ENCODE measurements at regions not wholly inside any gene's neighbourhood (a gene's known extent, or its start where the extent isn't known, plus 50 kb on each side); places are given as distances from the start of the nearest gene placed in this dataset.

- CTCF ChIA-PET: no interaction called here
- H3K4me3 Mint-ChIP-seq: no peak overlapping the region
- H3K36me3 Mint-ChIP-seq: no peaks in the 10 kb centered on the region
- no peak for ATAC-seq
- DNase-seq: no peak
- H3K4me1 Mint-ChIP-seq: no peaks in the 10 kb centered on the region
- no peak overlapping the region for H3K27ac Mint-ChIP-seq
- peaks cover 9% of the 10 kb centered on the region for H3K27me3 Mint-ChIP-seq
- no peaks in the 10 kb centered on the region for H3K9me3 Mint-ChIP-seq (ENCODE audit: low read depth)
Measured at GRCh38 chr6:156579564-156579963, 197.6 kb upstream of the ARID1B start.

- Mint-ChIP-seq H3K4me1 (no peaks in the 10 kb centered on the region), H3K4me3 (no peak overlapping the region), H3K9me3 (ENCODE audit: low read depth) (no peaks in the 10 kb centered on the region), H3K36me3 (no peaks in the 10 kb centered on the region), H3K27me3 (peaks cover 13% of the 10 kb centered on the region), H3K27ac (no peak overlapping the region)
- CTCF ChIA-PET: no interaction called here
- DNase-seq (no peak), ATAC-seq (no peak)
Measured at GRCh38 chr6:156577749-156578148, 199.4 kb upstream of the ARID1B start.

DNA sequence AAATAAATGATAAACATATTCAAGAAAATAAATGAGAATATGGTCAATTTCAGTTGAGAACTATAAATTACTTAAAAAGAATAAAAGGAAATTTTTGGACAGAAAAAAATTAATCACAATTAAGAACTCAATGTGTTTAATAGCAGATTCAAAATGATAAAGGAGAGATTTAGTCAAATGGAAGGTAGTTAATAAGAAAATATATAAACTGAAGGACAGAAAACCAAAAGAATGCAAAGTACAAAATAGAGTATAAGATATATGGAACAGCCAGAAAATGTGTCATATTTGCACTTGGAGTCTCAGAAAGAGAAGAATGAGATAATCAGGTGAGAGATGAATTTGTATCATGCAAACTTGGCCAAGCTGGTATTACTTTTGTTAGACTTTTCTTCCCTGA is 201.8 kb upstream of the ARID1B start:
- Mint-ChIP-seq H3K9me3 (ENCODE audit: low read depth) (no peaks in the 10 kb centered on the region), H3K36me3 (no peaks in the 10 kb centered on the region), H3K4me1 (no peaks in the 10 kb centered on the region), H3K27ac (no peak overlapping the region), H3K27me3 (peaks cover 13% of the 10 kb centered on the region), H3K4me3 (no peak overlapping the region)
- no peak for DNase-seq
- ATAC-seq: no peak
- CTCF ChIA-PET: no interaction called here

GRCh38 chr6:156564807-156565149 is 212.4 kb upstream of the ARID1B start:
- DNase-seq (no peak), ATAC-seq (no peak)
- CTCF ChIA-PET: interaction anchor here (0.8 to 1.2 kb wide), 4 partner anchors 12 to 724 kb away, joined by 3 to 4 read pairs (median 3); no protein-coding TSS in a partner anchor
- Mint-ChIP-seq H3K27me3 (peaks cover 8% of the 10 kb centered on the region), H3K36me3 (peaks cover 1% of the 10 kb centered on the region), H3K4me1 (no peaks in the 10 kb centered on the region), H3K4me3 (no peak overlapping the region), H3K27ac (no peak overlapping the region), H3K9me3 (ENCODE audit: low read depth) (no peaks in the 10 kb centered on the region)

DNA sequence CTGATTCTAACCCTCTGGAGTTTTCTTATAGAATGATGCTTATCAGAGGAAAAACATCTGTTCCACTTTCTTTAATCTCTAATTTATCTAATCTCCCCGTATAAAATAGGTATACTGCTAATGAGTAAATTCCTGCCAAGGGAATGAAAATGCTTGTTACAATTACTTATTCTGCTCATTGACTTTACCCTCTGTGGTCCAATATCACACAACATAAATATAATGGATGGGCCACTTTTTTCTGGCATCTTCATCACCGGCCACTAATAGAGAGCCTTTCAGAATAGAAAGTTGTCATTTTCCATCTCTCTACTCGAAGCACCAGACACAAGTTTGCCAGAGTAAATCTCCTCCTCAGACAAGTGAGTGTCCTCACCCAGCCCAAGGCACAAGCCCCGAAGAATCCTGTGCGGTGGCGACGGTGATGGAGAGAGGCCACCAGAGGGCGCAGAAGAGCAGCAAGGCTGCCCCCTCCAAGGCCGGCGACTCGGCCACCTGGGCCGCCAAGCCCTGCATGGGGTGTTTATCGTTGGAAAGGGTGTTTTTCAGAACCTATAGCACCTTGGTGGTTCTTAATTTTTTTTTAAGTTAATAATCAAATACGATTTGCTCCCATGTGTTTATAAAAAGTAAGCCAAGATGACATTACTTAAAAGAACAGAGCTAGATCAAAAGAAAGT is 212.9 kb upstream of the ARID1B start:
- Mint-ChIP-seq H3K27me3 (peaks cover 8% of the 10 kb centered on the region), H3K9me3 (ENCODE audit: low read depth) (no peaks in the 10 kb centered on the region), H3K27ac (no peak overlapping the region), H3K36me3 (peaks cover 1% of the 10 kb centered on the region), H3K4me1 (no peaks in the 10 kb centered on the region), H3K4me3 (no peak overlapping the region)
- DNase-seq (peak; percentile 78), ATAC-seq (peak; percentile 97)
- CTCF ChIA-PET: interaction anchor here (0.7 to 1.2 kb wide), 5 partner anchors 12 to 724 kb away, joined by 3 to 4 read pairs (median 3); no protein-coding TSS in a partner anchor

- Mint-ChIP-seq H3K9me3 (ENCODE audit: low read depth) (no peaks in the 10 kb centered on the region), H3K27ac (no peak overlapping the region), H3K4me1 (no peaks in the 10 kb centered on the region), H3K4me3 (no peak overlapping the region), H3K27me3 (peaks cover 5% of the 10 kb centered on the region), H3K36me3 (peaks cover 1% of the 10 kb centered on the region)
- DNase-seq (no peak), ATAC-seq (no peak)
- CTCF ChIA-PET: interaction anchor here (0.7 kb wide), 4 partner anchors 14 to 1138 kb away, joined by 3 to 4 read pairs (median 3); no protein-coding TSS in a partner anchor
Measured at GRCh38 chr6:156563714-156564113, 213.5 kb upstream of the ARID1B start.

DNA sequence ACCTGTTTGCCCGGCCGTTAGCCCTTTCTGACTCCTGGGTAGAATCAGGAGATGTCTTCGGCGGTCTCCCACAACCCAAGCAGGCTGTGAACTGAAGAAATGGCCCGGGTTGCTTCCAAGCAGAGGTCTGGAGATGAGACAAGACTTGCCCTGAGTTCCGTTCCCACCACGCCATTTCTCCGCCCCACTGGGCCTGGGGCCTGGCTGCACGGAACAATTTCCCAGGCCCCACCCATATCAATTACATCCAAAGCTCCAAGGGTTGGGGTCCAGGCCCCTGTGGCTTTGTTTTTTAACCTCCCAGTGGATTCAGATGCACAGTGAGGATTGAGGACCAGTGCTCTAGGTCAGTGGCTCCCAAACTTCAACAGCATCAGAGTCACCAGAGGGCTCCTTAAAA is 214.5 kb upstream of the ARID1B start:
- CTCF ChIA-PET: interaction anchor here (0.7 kb wide), 1 partner anchor 404 kb away, joined by 3 read pairs; no protein-coding TSS in a partner anchor
- peaks cover 5% of the 10 kb centered on the region for H3K27me3 Mint-ChIP-seq
- ATAC-seq (no peak), DNase-seq (no peak)
- no peak overlapping the region for H3K27ac Mint-ChIP-seq
- H3K4me1 Mint-ChIP-seq: no peaks in the 10 kb centered on the region
- H3K36me3 Mint-ChIP-seq: peaks cover 1% of the 10 kb centered on the region
- H3K9me3 Mint-ChIP-seq (ENCODE audit: low read depth): no peaks in the 10 kb centered on the region
- no peak overlapping the region for H3K4me3 Mint-ChIP-seq

DNA sequence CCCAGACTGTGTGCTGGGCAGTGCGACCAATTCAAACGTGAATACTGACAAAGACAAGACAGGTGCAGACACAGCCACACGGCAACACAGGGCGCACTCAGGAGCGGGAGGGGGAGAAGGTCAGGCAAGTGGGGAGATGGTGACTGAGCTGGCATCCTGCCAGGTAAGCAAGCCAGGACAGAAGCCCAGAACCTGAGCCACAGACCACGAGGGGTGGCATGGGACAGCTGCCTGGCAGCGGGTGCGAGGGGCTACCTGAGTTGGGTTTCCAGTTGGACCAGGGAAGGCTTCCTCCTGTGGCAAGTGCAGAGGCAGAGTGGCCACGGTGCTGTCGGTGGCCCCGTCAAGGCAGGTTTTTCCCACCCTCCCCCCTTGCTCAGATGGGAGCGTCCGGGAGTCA is 215.2 kb upstream of the ARID1B start:
- no peak overlapping the region for H3K27ac Mint-ChIP-seq
- H3K36me3 Mint-ChIP-seq: peaks cover 1% of the 10 kb centered on the region
- H3K27me3 Mint-ChIP-seq: peaks cover 3% of the 10 kb centered on the region
- no peaks in the 10 kb centered on the region for H3K9me3 Mint-ChIP-seq (ENCODE audit: low read depth)
- DNase-seq: no peak
- H3K4me3 Mint-ChIP-seq: no peak overlapping the region
- no peak for ATAC-seq
- CTCF ChIA-PET: no interaction called here
- no peaks in the 10 kb centered on the region for H3K4me1 Mint-ChIP-seq

GRCh38 chr6:156560476-156560875 is 216.7 kb upstream of the ARID1B start:
- Mint-ChIP-seq H3K9me3 (ENCODE audit: low read depth) (no peaks in the 10 kb centered on the region), H3K4me1 (no peaks in the 10 kb centered on the region), H3K36me3 (peaks cover 1% of the 10 kb centered on the region), H3K27ac (no peak overlapping the region), H3K27me3 (peaks cover 7% of the 10 kb centered on the region), H3K4me3 (no peak overlapping the region)
- ATAC-seq (no peak), DNase-seq (no peak)
- CTCF ChIA-PET: no interaction called here

- ATAC-seq (no peak), DNase-seq (no peak)
- Mint-ChIP-seq H3K36me3 (peaks cover 1% of the 10 kb centered on the region), H3K4me3 (no peak overlapping the region), H3K27ac (no peak overlapping the region), H3K27me3 (peaks cover 7% of the 10 kb centered on the region), H3K9me3 (ENCODE audit: low read depth) (no peaks in the 10 kb centered on the region), H3K4me1 (no peaks in the 10 kb centered on the region)
- CTCF ChIA-PET: no interaction called here
Measured at GRCh38 chr6:156559162-156559690, 218.0 kb upstream of the ARID1B start.

DNA sequence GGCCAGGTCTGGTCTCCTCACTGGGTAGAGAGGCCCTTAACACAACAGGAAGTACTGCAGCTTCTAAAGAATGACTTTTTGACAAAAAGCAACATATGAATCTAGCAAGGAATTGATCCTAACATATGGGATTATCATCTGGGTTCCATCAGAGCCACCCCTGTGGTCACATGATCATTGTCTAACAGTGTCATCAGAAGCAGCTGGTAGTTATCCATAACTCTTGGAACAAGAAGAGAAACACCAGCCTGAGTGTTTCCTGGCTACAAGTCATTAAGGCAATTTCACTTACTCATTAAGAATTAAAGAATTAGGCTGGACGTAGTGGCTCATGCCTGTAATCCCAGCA is 219.3 kb upstream of the ARID1B start:
- H3K27ac Mint-ChIP-seq: no peak overlapping the region
- H3K36me3 Mint-ChIP-seq: peaks cover 1% of the 10 kb centered on the region
- no peaks in the 10 kb centered on the region for H3K9me3 Mint-ChIP-seq (ENCODE audit: low read depth)
- ATAC-seq: no peak
- H3K27me3 Mint-ChIP-seq: peaks cover 9% of the 10 kb centered on the region
- no peak for DNase-seq
- H3K4me1 Mint-ChIP-seq: no peaks in the 10 kb centered on the region
- H3K4me3 Mint-ChIP-seq: no peak overlapping the region
- CTCF ChIA-PET: no interaction called here

- no peaks in the 10 kb centered on the region for H3K4me1 Mint-ChIP-seq
- no peaks in the 10 kb centered on the region for H3K9me3 Mint-ChIP-seq (ENCODE audit: low read depth)
- H3K36me3 Mint-ChIP-seq: peaks cover 1% of the 10 kb centered on the region
- H3K27me3 Mint-ChIP-seq: peaks cover 9% of the 10 kb centered on the region
- no peak overlapping the region for H3K4me3 Mint-ChIP-seq
- no peak for ATAC-seq
- H3K27ac Mint-ChIP-seq: no peak overlapping the region
- CTCF ChIA-PET: no interaction called here
- no peak for DNase-seq
Measured at GRCh38 chr6:156557251-156557910, 219.8 kb upstream of the ARID1B start.

- CTCF ChIA-PET: no interaction called here
- Mint-ChIP-seq H3K9me3 (ENCODE audit: low read depth) (no peaks in the 10 kb centered on the region), H3K36me3 (peaks cover 1% of the 10 kb centered on the region), H3K27me3 (peaks cover 9% of the 10 kb centered on the region), H3K4me3 (no peak overlapping the region), H3K4me1 (no peaks in the 10 kb centered on the region), H3K27ac (no peak overlapping the region)
- ATAC-seq: no peak
- no peak for DNase-seq
Measured at GRCh38 chr6:156556811-156557210, 220.4 kb upstream of the ARID1B start.

DNA sequence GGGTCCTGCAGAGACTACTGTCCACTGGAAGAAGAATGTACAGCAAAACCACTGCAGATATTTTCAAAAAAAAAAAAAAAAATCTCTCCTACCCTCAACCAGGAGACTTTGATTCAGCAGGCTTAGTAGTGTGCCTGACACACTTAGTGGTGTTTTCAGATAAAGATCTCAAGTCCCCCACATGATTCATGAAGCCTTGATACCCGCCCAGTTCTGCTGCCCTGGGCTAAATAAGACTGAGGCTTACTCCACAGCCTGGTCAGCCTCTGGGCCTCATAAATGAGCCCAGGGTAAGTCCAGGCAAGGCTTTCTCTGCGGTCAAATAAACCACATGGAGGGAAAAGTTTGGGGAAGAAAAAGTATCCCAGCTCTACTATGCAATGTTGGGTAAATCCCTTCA is 222.1 kb upstream of the ARID1B start:
- Mint-ChIP-seq H3K27ac (no peak overlapping the region), H3K4me3 (no peak overlapping the region), H3K36me3 (no peaks in the 10 kb centered on the region), H3K9me3 (ENCODE audit: low read depth) (no peaks in the 10 kb centered on the region), H3K4me1 (no peaks in the 10 kb centered on the region), H3K27me3 (peaks cover 9% of the 10 kb centered on the region)
- CTCF ChIA-PET: no interaction called here
- no peak for ATAC-seq
- DNase-seq: no peak

Measured in activated CD8-positive, alpha-beta memory T cell treated with anti-CD3 and anti-CD28 coated beads, Interleukin-2, amount 10 ng/mL, durations not matched to agents 7 days and 5 days (primary cell).